Activated CD8-positive, alpha-beta T cell treated with anti-CD3 and anti-CD28 coated beads for 36 hours (primary cell): ENCODE measurements at regions not wholly inside any gene's neighbourhood (a gene's known extent, or its start where the extent isn't known, plus 50 kb on each side); places are given as distances from the start of the nearest gene placed in this dataset.

Source experiments
- ATAC-seq: fragments of 200-7000 bp; cut with Tn5 transposase; one replicate; pipeline ENCODE4 v1.10.0; 2021; ENCODE audit warnings: mild to moderate bottlenecking, moderate library complexity
- CTCF ChIA-PET: fragments of 350-600 bp; sonication (Branson Sonifier 250); formaldehyde crosslinking; loops from one replicate; lab custom pipeline; 2021; ENCODE audit warnings: antibody characterized with exemption; lab: Charles Lee
- POLR2A ChIA-PET: fragments of 350-600 bp; sonication (Branson Sonifier 250); formaldehyde crosslinking; loops from one replicate; lab custom pipeline; 2021; ENCODE audit warnings: antibody characterized with exemption; lab: Charles Lee
- DNase-seq: peaks from one replicate; pipeline ENCODE4 v3.0.0-alpha.2; 2020
- H3K27ac Mint-ChIP-seq: one replicate; pipeline ENCODE4 v1.8.0; 2021; ENCODE audit warnings: mild to moderate bottlenecking, mixed read lengths
- H3K27me3 Mint-ChIP-seq: one replicate; pipeline ENCODE4 v1.8.0; 2021; ENCODE audit warnings: mixed read lengths
- H3K36me3 Mint-ChIP-seq: one replicate; pipeline ENCODE4 v1.8.0; 2021; ENCODE audit warnings: low read depth, mixed read lengths
- H3K4me1 Mint-ChIP-seq: one replicate; pipeline ENCODE4 v1.8.0; 2021; ENCODE audit warnings: low read depth, mixed read lengths
- H3K4me3 Mint-ChIP-seq: one replicate; pipeline ENCODE4 v1.8.0; 2021; ENCODE audit warnings: mild to moderate bottlenecking, moderate library complexity, mixed read lengths
- H3K9me3 Mint-ChIP-seq: one replicate; pipeline ENCODE4 v1.8.0; 2021; ENCODE audit warnings: mixed read lengths
- intact Hi-C: fragments of 100-400 bp; cut with micrococcal nuclease; formaldehyde crosslinking; loops from one replicate; pipeline ENCODE4 v1.10.0; 2022
- TF ChIP-seq, protein P1 (sequence below): fragments of 200-600 bp; IDR thresholded peaks from one replicate; pipeline ENCODE4 v1.8.0; 2022; ENCODE audit warnings: antibody characterized with exemption, mild to moderate bottlenecking

DNA sequence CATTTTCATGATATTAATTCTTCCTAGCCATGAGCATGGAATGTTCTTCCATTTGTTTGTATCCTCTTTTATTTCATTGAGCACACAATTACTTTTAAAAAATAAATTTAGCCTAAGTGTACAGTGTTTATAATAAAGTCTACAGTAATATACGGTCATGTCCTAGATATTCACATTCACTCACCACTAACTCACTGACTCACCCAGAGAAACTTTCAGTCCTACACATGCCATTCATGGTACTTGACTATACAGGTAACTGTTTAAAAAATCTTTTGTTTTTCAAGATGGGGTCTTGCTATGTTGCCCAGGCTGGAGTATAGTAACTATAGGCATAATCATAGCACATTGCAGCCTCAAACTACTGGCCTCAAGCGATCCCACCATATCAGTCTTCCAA is 348.1 kb downstream of the RAPGEF2 start:
- no peaks in the 10 kb centered on the region for H3K9me3 Mint-ChIP-seq
- H3K4me1 Mint-ChIP-seq, result no peaks in the 10 kb centered on the region
- peaks cover 9% of the 10 kb centered on the region for H3K27me3 Mint-ChIP-seq
- TF ChIP-seq, protein P1, sequence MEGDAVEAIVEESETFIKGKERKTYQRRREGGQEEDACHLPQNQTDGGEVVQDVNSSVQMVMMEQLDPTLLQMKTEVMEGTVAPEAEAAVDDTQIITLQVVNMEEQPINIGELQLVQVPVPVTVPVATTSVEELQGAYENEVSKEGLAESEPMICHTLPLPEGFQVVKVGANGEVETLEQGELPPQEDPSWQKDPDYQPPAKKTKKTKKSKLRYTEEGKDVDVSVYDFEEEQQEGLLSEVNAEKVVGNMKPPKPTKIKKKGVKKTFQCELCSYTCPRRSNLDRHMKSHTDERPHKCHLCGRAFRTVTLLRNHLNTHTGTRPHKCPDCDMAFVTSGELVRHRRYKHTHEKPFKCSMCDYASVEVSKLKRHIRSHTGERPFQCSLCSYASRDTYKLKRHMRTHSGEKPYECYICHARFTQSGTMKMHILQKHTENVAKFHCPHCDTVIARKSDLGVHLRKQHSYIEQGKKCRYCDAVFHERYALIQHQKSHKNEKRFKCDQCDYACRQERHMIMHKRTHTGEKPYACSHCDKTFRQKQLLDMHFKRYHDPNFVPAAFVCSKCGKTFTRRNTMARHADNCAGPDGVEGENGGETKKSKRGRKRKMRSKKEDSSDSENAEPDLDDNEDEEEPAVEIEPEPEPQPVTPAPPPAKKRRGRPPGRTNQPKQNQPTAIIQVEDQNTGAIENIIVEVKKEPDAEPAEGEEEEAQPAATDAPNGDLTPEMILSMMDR, result no peak
- ATAC-seq, result no peak
- H3K36me3 Mint-ChIP-seq, result no peaks in the 10 kb centered on the region
- DNase-seq, result no peak
- ChIA-PET CTCF (no interaction called here), POLR2A (no interaction called here)
- intact Hi-C loops, result no loop called here
- H3K27ac Mint-ChIP-seq, result no peak overlapping the region
- no peak overlapping the region for H3K4me3 Mint-ChIP-seq

DNA sequence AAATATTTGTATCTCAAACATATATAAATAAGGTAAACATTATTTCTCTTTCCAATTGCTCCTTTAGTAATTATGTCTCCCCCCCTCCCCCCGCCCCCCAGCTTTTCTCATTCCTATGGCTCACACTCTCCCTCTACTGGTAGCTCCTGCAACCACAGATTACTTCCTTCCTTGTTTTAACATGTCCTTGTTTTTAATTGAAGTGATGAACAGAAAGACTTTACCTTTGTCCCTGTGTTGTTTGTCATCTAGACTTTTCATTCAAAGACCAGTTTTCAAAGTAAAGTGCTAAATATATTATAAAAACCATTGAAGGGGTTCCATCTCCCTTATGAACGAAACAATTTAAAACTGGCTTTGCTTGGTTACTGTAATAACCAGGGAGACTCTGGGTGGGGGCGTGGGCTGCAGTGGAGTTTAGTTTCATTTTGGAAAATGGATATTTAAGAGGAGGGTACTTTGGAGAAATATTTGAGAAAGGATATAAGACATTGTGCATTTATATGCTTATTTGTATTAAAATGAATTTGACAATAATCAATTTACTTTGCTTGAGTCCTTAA is 352.9 kb downstream of the RAPGEF2 start:
- DNase-seq (peak; percentile 26), ATAC-seq (no peak)
- intact Hi-C loops, result no loop called here
- CTCF ChIA-PET, result interaction anchor here (0.9 kb wide), 1 partner anchor 253 kb away, joined by 4 read pairs; no protein-coding TSS in a partner anchor
- Mint-ChIP-seq H3K36me3 (no peaks in the 10 kb centered on the region), H3K27me3 (peaks cover under 1% of the 10 kb centered on the region), H3K4me3 (no peak overlapping the region), H3K9me3 (no peaks in the 10 kb centered on the region), H3K27ac (no peak overlapping the region), H3K4me1 (no peaks in the 10 kb centered on the region)
- TF ChIP-seq, protein P1, result peak; percentile 22
- POLR2A ChIA-PET, result no interaction called here

DNA sequence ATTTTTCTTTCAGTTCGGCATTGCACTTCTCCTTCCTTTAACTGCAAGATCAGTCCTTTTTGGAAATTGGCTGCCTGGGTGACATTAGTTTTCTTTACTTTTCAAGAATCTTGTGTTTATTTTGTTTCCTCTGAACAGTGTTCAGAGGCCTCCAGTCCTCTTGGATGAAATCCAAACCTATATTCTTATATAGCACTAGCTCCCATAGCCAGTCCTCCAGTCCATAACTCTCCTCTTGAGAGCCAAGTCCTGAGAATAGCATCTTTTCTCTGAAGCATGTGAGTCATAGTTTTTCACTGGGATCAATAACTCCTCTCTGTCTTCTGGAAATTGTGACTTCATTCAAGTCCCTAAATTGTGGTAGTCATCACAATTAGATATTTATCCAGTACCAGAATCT is 357.5 kb downstream of the RAPGEF2 start:
- Mint-ChIP-seq H3K4me1 (no peaks in the 10 kb centered on the region), H3K4me3 (no peak overlapping the region), H3K9me3 (peaks cover 11% of the 10 kb centered on the region), H3K36me3 (no peaks in the 10 kb centered on the region), H3K27ac (no peak overlapping the region), H3K27me3 (peaks cover 2% of the 10 kb centered on the region)
- ChIA-PET CTCF (no interaction called here), POLR2A (no interaction called here)
- TF ChIP-seq, protein P1, result no peak
- no peak for DNase-seq
- ATAC-seq, result no peak
- intact Hi-C loops, result no loop called here

DNA sequence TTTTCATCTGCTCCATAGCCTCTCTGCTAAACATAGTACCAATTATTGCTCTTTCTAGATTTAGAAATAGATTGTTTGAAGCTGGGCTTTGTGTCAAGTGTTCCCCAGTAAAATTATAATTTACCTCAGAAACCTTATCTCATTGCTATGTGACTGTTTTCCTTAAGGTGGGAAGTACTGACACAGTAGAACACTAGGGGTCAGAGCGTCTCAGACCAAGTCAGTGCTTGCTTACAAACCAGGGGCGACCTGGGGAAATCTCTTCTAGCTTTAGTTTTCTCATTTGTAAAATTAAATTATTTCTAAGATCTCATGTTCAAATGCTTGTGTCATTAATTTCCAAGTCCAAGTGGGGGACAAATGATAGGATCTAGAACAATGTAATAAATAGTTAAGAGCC is 360.4 kb downstream of the RAPGEF2 start:
- CTCF ChIA-PET, result interaction anchor here (1.5 kb wide), 1 partner anchor 15 kb away, joined by 4 read pairs; no protein-coding TSS in a partner anchor
- POLR2A ChIA-PET, result no interaction called here

DNA sequence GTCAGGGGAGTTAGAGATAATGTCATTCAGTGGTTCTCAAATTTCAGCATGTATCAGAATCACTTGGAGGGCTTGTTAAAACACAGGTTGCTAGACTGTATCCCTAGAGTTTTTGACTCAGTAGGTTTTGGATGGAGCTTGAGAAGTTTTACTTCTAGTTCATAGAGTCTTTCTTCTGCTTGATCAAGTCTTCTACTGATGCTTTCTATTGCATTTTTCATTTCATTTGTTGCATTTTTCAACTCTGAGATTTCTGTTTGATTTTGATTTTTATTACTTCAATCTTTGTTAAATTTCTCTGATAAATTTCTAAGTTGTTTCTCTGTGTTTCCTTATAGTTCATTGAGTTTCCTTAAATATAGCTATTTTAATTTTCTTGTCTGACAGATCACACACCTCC is 361.4 kb downstream of the RAPGEF2 start:
- CTCF ChIA-PET, result no interaction called here
- H3K4me1 Mint-ChIP-seq, result no peaks in the 10 kb centered on the region
- no peaks in the 10 kb centered on the region for H3K36me3 Mint-ChIP-seq
- H3K4me3 Mint-ChIP-seq, result no peak overlapping the region
- TF ChIP-seq, protein P1, result no peak
- peaks cover 3% of the 10 kb centered on the region for H3K27me3 Mint-ChIP-seq
- ATAC-seq, result no peak
- POLR2A ChIA-PET, result no interaction called here
- H3K9me3 Mint-ChIP-seq, result peaks cover 11% of the 10 kb centered on the region
- no peak overlapping the region for H3K27ac Mint-ChIP-seq
- DNase-seq, result no peak
- intact Hi-C loops, result no loop called here

More for the DNA sequence above, 360.4 kb downstream of the RAPGEF2 start:
- ATAC-seq (no peak), DNase-seq (no peak)
- Mint-ChIP-seq H3K4me3 (no peak overlapping the region), H3K4me1 (no peaks in the 10 kb centered on the region), H3K27ac (no peak overlapping the region), H3K36me3 (no peaks in the 10 kb centered on the region), H3K9me3 (peaks cover 11% of the 10 kb centered on the region), H3K27me3 (peaks cover 3% of the 10 kb centered on the region)
- intact Hi-C loops, result no loop called here
- TF ChIP-seq, protein P1, result no peak
